ENCODE measurements at regions not wholly inside any gene's neighbourhood (a gene's known extent, or its start where the extent isn't known, plus 50 kb on each side); places are given as distances from the start of the nearest gene placed in this dataset.

DNA sequence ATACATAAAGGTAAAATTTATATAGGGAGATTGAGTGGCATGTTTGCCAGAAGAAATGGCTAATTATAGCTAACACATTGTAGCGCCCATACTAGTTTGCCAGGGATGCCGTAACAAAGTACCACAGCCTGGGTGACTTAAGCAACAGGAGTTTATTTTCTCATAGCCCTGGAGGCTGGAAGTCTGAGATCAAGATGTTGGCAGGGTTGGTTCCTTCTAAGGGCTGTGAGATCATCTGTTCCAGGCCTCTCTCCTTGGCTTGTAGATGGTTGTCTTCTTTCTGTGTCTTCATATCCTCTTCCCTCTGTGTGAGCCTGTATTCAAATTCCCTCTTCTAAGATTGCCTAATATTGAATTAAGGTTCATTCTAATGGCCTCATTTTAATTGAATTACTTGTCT, 417.5 kb upstream of the OPRM1 start:
- no peak for DNase-seq

DNA sequence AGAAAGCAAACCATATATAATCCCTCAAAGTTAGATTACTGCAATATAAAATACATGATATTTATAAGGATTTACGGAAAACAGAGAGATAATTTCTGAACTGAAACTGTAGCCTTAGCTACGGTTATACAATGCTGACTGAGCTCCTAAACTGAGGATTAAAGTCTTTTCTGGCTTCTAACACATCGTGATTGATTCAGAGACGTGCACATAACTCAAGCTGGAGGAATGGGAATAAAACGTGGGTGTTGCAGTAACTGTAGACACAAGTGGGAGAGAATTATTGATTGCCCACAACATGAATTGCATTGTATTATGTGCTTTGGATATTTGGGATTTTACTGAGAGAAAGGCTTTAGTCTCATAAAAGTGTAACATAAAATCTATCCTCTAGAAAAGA, 418.0 kb upstream of the OPRM1 start:
- no peak for DNase-seq

- no peak for DNase-seq
Measured at GRCh38 chr6:153618371-153619322, 420.4 kb upstream of the OPRM1 start.

DNA sequence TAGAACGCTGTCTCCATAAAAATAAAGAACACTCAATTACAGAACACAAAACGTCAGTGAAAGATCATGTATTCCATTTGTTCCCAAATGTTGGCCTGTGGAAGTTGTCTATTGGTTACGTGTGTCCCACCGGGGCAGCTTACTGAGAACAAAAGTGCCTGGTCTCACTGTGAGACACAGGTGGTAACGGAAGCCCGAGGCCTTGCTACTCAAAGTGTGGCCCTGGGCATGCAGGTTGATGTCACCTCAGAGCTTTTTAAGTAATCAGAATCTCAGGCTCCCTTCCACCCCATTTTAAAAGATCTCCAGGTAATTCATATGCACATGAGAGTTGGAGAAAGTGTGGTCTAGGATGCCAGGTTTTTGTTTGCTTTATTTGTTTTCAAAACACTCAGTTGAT, 422.5 kb upstream of the OPRM1 start:
- DNase-seq = no peak

GRCh38 chr6:153613719-153614455, 425.2 kb upstream of the OPRM1 start:
- DNase-seq = no peak

DNA sequence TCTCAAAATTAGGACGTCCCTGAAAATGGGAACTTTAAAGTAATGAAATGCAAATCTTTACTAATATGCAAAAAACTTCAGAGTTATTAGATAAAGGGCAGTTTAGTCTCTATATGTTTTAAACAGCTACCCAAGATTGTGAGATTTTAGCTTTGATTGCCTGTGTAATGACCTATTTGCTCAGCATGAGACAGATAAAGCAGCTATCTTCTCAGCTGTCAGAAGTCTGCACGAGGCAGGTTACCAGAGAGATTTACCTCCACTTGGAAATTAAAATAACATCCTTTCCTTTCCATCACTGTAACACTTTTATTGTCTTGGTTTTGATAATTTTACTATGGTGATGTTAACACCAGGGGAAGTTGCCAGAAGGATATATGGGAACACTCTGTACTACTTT, 436.6 kb upstream of the OPRM1 start:
- DNase-seq = no peak

GRCh38 chr6:153599901-153600300, 439.1 kb upstream of the OPRM1 start:
- DNase-seq = no peak

GRCh38 chr6:153595903-153596302, 443.1 kb upstream of the OPRM1 start:
- no peak for DNase-seq

GRCh38 chr6:153594871-153595270, 444.2 kb upstream of the OPRM1 start:
- DNase-seq = no peak

GRCh38 chr6:153591159-153591558, 447.9 kb upstream of the OPRM1 start:
- DNase-seq = no peak

DNA sequence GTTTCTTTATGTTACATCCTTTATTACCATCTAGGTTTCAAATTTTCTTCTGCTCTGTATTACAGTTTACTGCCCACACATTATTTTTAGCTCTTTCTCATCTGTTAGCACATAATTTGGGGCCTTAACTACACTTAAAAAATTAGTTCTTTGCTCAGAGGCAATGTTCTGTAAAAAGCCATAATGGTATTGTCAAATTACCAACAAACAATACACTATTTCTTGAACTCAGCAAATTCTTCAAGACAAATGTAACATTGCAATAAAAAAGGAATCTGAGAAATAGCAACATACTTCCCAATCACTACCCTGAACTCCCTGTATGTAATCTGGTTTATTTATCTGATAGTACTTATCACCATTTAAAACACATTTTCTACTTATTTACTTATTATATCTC, 448.6 kb upstream of the OPRM1 start:
- DNase-seq = no peak

GRCh38 chr6:153588330-153588729, 450.7 kb upstream of the OPRM1 start:
- no peak for DNase-seq

DNA sequence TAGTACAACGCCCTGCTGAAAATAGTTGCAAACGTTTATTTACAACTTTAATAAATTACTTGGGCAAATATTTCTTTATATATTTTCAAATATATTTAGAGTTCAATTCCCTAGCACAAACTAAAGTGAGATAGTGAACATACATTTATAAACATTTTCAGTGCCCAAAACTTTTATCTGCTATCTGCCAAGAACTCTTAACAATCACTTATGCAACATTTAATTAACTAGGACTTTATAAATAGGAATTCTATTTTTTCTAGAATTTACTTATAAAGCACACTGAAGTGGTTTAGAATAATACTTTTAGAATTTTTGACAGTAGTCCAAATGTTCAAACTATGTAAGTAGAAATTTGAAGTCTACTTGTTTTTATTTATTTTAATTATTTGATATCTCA, 452.6 kb upstream of the RGS17 start:
- no peak for DNase-seq

DNA sequence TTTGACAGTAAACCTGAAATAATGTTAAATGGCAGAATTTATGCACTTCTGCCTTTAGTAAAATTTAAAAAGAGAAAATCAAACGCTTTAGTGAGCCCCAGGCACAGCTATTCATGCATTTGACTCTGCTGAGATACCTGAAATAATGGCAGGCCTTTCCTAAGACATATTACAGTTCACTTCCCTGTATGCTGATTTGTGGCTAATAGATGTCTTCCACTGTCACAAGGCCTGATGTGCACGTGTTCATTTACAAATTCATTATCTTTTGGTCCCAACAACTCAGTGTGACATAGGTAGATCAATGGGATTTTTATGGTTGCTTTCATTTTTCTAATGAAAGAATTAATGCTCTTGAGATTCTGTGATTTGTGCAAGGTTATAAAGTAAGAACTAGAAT, 449.7 kb upstream of the RGS17 start:
- no peak for DNase-seq

DNA sequence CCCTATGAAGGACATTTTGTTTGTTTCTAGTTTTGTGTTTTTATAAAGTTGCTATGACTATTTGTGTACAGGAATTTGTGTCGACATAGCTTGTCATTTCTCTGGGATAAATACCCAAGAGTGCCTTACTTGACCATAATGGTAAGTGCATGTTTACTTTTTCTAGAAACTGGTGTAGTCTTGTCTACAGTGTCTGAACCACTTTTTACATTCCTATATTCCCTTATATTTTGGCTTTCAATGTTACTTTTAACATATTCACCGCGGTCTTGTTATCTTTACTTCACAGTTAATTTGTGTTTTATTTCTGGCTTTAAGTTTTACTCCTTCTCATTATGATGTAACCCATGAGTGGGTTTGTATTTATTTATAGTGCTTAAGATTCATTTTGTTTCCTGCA, 444.4 kb upstream of the RGS17 start:
- DNase-seq = no peak

GRCh38 chr6:153574231-153574630, 443.1 kb upstream of the RGS17 start:
- no peak for DNase-seq

GRCh38 chr6:153572371-153572770, 441.3 kb upstream of the RGS17 start:
- no peak for DNase-seq

GRCh38 chr6:153568628-153569027, 437.5 kb upstream of the RGS17 start:
- DNase-seq = no peak

- no peak for DNase-seq
Measured at GRCh38 chr6:153564803-153565202, 433.7 kb upstream of the RGS17 start.

DNA sequence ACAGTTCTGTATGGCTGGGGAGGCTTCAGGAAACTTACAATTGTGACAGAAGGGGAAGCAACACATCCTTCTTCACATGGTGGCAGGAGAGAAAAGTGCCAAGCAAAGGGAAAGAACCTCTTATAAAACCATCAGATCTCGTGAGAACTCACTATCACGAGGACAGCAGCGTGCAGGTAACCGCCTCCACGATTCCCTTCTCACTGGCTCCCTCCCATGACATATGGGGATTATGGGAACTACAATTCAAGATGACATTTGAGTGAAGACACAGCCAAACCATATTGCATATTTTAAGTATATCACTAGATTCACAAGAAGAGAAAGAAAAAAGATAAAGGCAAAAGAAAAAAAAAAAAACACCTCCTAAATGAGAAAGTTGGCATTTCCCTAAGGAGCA, 431.9 kb upstream of the RGS17 start:
- DNase-seq = no peak

DNA sequence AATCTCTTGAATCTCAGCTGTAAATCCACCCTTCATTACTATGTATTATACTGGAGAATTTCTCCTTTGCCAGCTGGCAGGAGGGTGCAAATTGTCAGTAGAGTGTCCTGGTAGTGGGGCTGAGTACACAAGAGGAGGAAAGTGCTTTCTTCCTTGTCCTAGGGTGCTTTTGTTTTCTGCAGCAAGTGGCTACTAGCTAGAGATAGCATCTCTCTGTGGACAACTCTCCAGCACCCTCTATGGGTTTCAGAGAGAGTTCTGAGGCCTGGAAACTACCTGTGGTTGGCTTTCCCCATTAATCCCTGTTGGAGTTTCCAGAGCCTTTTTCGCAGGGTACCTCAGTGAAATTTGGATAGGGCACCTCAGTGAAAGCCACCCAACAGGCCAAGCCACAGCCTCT, 422.5 kb upstream of the RGS17 start:
- DNase-seq = no peak

- DNase-seq = no peak
Measured at GRCh38 chr6:153539602-153540001, 408.5 kb upstream of the RGS17 start.

GRCh38 chr6:153538491-153538890, 407.4 kb upstream of the RGS17 start:
- DNase-seq = no peak

- no peak for DNase-seq
Measured at GRCh38 chr6:153537422-153537821, 406.3 kb upstream of the RGS17 start.

All from hippocampal formation (tissue), 2 donors.